C4-2B (cell line): ENCODE measurements at regions not wholly inside any gene's neighbourhood (a gene's known extent, or its start where the extent isn't known, plus 50 kb on each side); places are given as distances from the start of the nearest gene placed in this dataset.

ENCODE experiments used
- ZFX ChIP-seq: fragments of 450-650 bp; IDR thresholded peaks from 2 replicates; pipeline ENCODE4 v1.6.1; 2017
- TF ChIP-seq, protein P1 (sequence below): fragments of 450-650 bp; conservative IDR thresholded peaks from 2 replicates; pipeline ENCODE4 v1.5.1; 2017; ENCODE audit warnings: mild to moderate bottlenecking

DNA sequence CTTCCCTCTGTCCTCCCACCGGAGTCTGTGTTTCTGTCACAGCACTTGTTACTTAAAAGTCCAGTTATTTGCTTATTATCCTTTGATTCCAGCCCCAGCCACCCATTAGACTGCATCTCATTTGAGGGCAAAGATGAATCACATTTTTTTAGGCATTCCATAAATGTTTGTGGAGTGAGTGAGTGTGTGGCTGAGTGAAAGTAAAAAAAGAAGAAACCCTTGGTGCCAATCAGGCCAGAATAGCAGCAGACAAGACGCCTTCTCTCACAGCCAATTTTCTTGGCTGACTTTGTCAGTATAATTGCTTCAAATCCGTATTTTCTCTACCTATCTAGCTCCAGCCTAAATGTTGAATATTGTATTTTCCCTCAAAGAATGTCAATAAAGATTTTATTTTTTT lies 613.0 kb upstream of the WWC1 start:
- TF ChIP-seq, protein P1, sequence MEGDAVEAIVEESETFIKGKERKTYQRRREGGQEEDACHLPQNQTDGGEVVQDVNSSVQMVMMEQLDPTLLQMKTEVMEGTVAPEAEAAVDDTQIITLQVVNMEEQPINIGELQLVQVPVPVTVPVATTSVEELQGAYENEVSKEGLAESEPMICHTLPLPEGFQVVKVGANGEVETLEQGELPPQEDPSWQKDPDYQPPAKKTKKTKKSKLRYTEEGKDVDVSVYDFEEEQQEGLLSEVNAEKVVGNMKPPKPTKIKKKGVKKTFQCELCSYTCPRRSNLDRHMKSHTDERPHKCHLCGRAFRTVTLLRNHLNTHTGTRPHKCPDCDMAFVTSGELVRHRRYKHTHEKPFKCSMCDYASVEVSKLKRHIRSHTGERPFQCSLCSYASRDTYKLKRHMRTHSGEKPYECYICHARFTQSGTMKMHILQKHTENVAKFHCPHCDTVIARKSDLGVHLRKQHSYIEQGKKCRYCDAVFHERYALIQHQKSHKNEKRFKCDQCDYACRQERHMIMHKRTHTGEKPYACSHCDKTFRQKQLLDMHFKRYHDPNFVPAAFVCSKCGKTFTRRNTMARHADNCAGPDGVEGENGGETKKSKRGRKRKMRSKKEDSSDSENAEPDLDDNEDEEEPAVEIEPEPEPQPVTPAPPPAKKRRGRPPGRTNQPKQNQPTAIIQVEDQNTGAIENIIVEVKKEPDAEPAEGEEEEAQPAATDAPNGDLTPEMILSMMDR = no peak
- no peak for TF ChIP-seq ZFX
